Neural cell (in vitro differentiated cells): ENCODE measurements at regions not wholly inside any gene's neighbourhood (a gene's known extent, or its start where the extent isn't known, plus 50 kb on each side); places are given as distances from the start of the nearest gene placed in this dataset.

Source experiments
- H2AFZ ChIP-seq: fragments of 200-600, 300-800 bp; sonication (generic), shearing (Covaris generic); 2 replicates; pipeline ENCODE4 v1.6.0; 2014; ENCODE audit warnings: low read depth, mild to moderate bottlenecking, antibody characterized with exemption, low read length, moderate library complexity
- H3F3A ChIP-seq: fragments of 200-600 bp; shearing (Covaris generic); 2 replicates; pipeline ENCODE4 v1.6.1; 2016; ENCODE audit warnings: mild to moderate bottlenecking, moderate library complexity, mixed read lengths, antibody characterized with exemption, low read length; ENCODE audit not compliant: insufficient read depth, poor library complexity, severe bottlenecking
- H3K27ac ChIP-seq: fragments of 200-600, 300-800 bp; sonication (generic), shearing (Covaris generic); 2 replicates; pipeline ENCODE4 v1.5.1; 2014; ENCODE audit warnings: mild to moderate bottlenecking, low read length, moderate library complexity
- H3K27me3 ChIP-seq: fragments of 300-800, 200-600 bp; sonication (generic), shearing (Covaris generic); 2 replicates; pipeline ENCODE4 v1.6.0; 2014; ENCODE audit warnings: mild to moderate bottlenecking, low read depth, low read length, moderate library complexity; ENCODE audit not compliant: insufficient read depth
- H3K36me3 ChIP-seq: fragments of 300-800, 200-600 bp; sonication (generic), shearing (Covaris generic); 2 replicates; pipeline ENCODE4 v1.5.1; 2014; ENCODE audit warnings: mild to moderate bottlenecking, antibody characterized with exemption, low read length, moderate library complexity; ENCODE audit not compliant: insufficient read depth
- H3K4me2 ChIP-seq: fragments of 300-800, 200-600 bp; sonication (generic), shearing (Covaris generic); 2 replicates; pipeline ENCODE4 v1.6.0; 2014; ENCODE audit warnings: mild to moderate bottlenecking, low read length
- H3K4me3 ChIP-seq: fragments of 300-800, 200-600 bp; sonication (generic), shearing (Covaris generic); 2 replicates; pipeline ENCODE4 v1.5.1; 2014; ENCODE audit warnings: mild to moderate bottlenecking, low read length, moderate library complexity
- H3K79me2 ChIP-seq: fragments of 200-600 bp; shearing (Covaris generic); replicated peaks from 2 replicates; pipeline ENCODE4 v1.6.0; 2014; ENCODE audit warnings: mild to moderate bottlenecking, low read length, moderate library complexity; ENCODE audit not compliant: insufficient read depth
- H3K9ac ChIP-seq: fragments of 300-800, 200-600 bp; sonication (generic), shearing (Covaris generic); 2 replicates; pipeline ENCODE4 v1.6.1; 2016; ENCODE audit warnings: mild to moderate bottlenecking, low read length, mixed read lengths
- H3K9me2 ChIP-seq: fragments of 200-600 bp; shearing (Covaris generic); 2 replicates; pipeline ENCODE4 v1.6.1; 2016; ENCODE audit warnings: mild to moderate bottlenecking, low read length, mixed read lengths; ENCODE audit not compliant: insufficient read depth
- H3K9me3 ChIP-seq: fragments of 200-600, 300-800 bp; sonication (generic), shearing (Covaris generic); 2 replicates; pipeline ENCODE4 v1.6.1; 2016; ENCODE audit warnings: mild to moderate bottlenecking, mixed run types, low read length, moderate library complexity, mixed read lengths
- H4K20me1 ChIP-seq: fragments of 200-600 bp; shearing (Covaris generic); 2 replicates; pipeline ENCODE4 v1.6.1; 2016; ENCODE audit warnings: mild to moderate bottlenecking, mixed run types; ENCODE audit not compliant: insufficient read depth
- CTCF ChIP-seq: fragments of 450-650 bp; IDR thresholded peaks from 2 replicates; pipeline ENCODE4 v1.5.1; 2014; ENCODE audit warnings: antibody characterized with exemption, mild to moderate bottlenecking, moderate library complexity; ENCODE audit not compliant: poor library complexity, severe bottlenecking
- EP300 ChIP-seq: fragments of 450-650 bp; conservative IDR thresholded peaks from 2 replicates; pipeline ENCODE4 v1.6.1; 2014; ENCODE audit warnings: antibody characterized with exemption, mild to moderate bottlenecking, moderate library complexity; ENCODE audit not compliant: poor library complexity, severe bottlenecking
- EZH2 ChIP-seq: fragments of 200-600, 300-800 bp; shearing (Covaris generic), sonication (generic); IDR thresholded peaks from 2 replicates; pipeline ENCODE4 v1.6.1; 2014; ENCODE audit warnings: antibody characterized with exemption, low read length, borderline replicate concordance, mild to moderate bottlenecking; ENCODE audit not compliant: insufficient read depth, poor library complexity, severe bottlenecking
- MXI1 ChIP-seq: fragments of 450-650 bp; conservative IDR thresholded peaks from 2 replicates; pipeline ENCODE4 v1.6.1; 2014; ENCODE audit warnings: antibody characterized with exemption, mild to moderate bottlenecking; ENCODE audit not compliant: poor library complexity, severe bottlenecking
- POLR2AphosphoS5 ChIP-seq: IDR thresholded peaks from 2 replicates; pipeline ENCODE4 v1.6.1; 2012
- RAD21 ChIP-seq: fragments of 450-650 bp; conservative IDR thresholded peaks from 2 replicates; pipeline ENCODE4 v1.6.1; 2014; ENCODE audit warnings: antibody characterized with exemption, mild to moderate bottlenecking, moderate library complexity
- REST ChIP-seq: IDR thresholded peaks from 2 replicates; pipeline ENCODE4 v1.6.1; 2012; ENCODE audit warnings: borderline replicate concordance
- SMC3 ChIP-seq: fragments of 450-650 bp; conservative IDR thresholded peaks from 2 replicates; pipeline ENCODE4 v1.6.1; 2014; ENCODE audit warnings: antibody characterized with exemption, mild to moderate bottlenecking, moderate library complexity; ENCODE audit not compliant: poor library complexity
- TAF1 ChIP-seq: IDR thresholded peaks from 2 replicates; pipeline ENCODE4 v1.6.1; 2012; ENCODE audit warnings: low read depth

- H3K4me2 ChIP-seq = no peak overlapping the region
- no peaks in the 10 kb centered on the region for H3K79me2 ChIP-seq
- TF ChIP-seq REST (no peak), POLR2AphosphoS5 (no peak), SMC3 (no peak), EP300 (no peak), CTCF (no peak), TAF1 (no peak), EZH2 (no peak), MXI1 (no peak), RAD21 (no peak)
- H3F3A ChIP-seq = no peaks in the 10 kb centered on the region
- no peaks in the 10 kb centered on the region for H3K9me2 ChIP-seq
- no peaks in the 10 kb centered on the region for H3K9me3 ChIP-seq
- H3K27me3 ChIP-seq = no peaks in the 10 kb centered on the region
- H3K36me3 ChIP-seq = no peaks in the 10 kb centered on the region
- H4K20me1 ChIP-seq = no peaks in the 10 kb centered on the region
- H3K9ac ChIP-seq = no peak overlapping the region
- no peak overlapping the region for H3K4me3 ChIP-seq
- H2AFZ ChIP-seq = no peak overlapping the region
- no peak overlapping the region for H3K27ac ChIP-seq
These were observed 192.2 kb downstream of the TMTC3 start for GRCh38 chr12:88334271-88334670.

- Histone ChIP-seq H3K9ac (no peak overlapping the region), H4K20me1 (no peaks in the 10 kb centered on the region), H3K27me3 (no peaks in the 10 kb centered on the region), H3K4me2 (no peak overlapping the region), H3K9me3 (no peaks in the 10 kb centered on the region), H2AFZ (no peak overlapping the region), H3K36me3 (no peaks in the 10 kb centered on the region), H3K4me3 (no peak overlapping the region), H3K79me2 (no peaks in the 10 kb centered on the region), H3K27ac (no peak overlapping the region), H3F3A (no peaks in the 10 kb centered on the region), H3K9me2 (no peaks in the 10 kb centered on the region)
- TF ChIP-seq POLR2AphosphoS5 (peak; percentile 16), REST (no peak)
These were observed 194.1 kb downstream of the TMTC3 start for GRCh38 chr12:88336076-88336739.
